ENCODE measurements at regions not wholly inside any gene's neighbourhood (a gene's known extent, or its start where the extent isn't known, plus 50 kb on each side); places are given as distances from the start of the nearest gene placed in this dataset.
A peak's percentile ranks its signal among the peaks of the same experiment; 100 is the strongest.

DNA sequence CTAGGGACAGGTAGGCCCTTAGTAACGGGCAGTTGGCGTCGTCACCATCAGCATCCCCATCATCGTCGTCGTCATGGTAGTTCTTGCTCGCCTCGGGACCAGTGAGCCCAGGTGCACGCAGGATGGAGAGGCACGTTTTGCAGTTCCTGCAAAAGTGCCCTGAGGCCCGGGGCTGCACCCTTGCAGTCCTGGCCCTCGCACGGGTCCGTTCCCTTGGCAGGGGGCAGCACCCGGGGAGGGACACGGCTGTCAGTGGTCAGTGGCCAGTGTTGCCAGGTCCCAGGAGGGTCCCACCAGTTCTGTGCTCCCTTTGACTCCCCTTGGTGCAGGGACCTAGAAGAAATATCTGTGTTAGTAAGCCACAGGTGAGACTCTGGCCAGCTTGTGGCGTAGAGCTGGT is 243.9 kb upstream of the CIBAR2 start:
- TF ChIP-seq POLR2A (IDR thresholded peaks at IDR 0.05): no peak
- TF ChIP-seq, protein P1, sequence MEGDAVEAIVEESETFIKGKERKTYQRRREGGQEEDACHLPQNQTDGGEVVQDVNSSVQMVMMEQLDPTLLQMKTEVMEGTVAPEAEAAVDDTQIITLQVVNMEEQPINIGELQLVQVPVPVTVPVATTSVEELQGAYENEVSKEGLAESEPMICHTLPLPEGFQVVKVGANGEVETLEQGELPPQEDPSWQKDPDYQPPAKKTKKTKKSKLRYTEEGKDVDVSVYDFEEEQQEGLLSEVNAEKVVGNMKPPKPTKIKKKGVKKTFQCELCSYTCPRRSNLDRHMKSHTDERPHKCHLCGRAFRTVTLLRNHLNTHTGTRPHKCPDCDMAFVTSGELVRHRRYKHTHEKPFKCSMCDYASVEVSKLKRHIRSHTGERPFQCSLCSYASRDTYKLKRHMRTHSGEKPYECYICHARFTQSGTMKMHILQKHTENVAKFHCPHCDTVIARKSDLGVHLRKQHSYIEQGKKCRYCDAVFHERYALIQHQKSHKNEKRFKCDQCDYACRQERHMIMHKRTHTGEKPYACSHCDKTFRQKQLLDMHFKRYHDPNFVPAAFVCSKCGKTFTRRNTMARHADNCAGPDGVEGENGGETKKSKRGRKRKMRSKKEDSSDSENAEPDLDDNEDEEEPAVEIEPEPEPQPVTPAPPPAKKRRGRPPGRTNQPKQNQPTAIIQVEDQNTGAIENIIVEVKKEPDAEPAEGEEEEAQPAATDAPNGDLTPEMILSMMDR (IDR thresholded peaks at IDR 0.05): no peak
- no peaks in the 10 kb centered on the region for H3K27me3 ChIP-seq
- intact Hi-C loops (cut with DNase I): no loop called here
- H3K27ac ChIP-seq: peak overlapping the region in 1 of 5 donors; percentile 81
- H3K4me1 ChIP-seq (replicated peaks in 1 of 2): peaks cover 25 to 36% of the 10 kb centered on the region in 2 donors
- H3K36me3 ChIP-seq (replicated peaks in 1 of 2): no peaks in the 10 kb centered on the region
- H3K9me3 ChIP-seq (replicated peaks in 1 of 3): no peaks in the 10 kb centered on the region
- no peak overlapping the region for H3K4me3 ChIP-seq
- 91 to 97% (median 95%) methylated on average over 8 to 17 of the region's 17 CpGs for WGBS, 4 donors
- DNase-seq: no peak

DNA sequence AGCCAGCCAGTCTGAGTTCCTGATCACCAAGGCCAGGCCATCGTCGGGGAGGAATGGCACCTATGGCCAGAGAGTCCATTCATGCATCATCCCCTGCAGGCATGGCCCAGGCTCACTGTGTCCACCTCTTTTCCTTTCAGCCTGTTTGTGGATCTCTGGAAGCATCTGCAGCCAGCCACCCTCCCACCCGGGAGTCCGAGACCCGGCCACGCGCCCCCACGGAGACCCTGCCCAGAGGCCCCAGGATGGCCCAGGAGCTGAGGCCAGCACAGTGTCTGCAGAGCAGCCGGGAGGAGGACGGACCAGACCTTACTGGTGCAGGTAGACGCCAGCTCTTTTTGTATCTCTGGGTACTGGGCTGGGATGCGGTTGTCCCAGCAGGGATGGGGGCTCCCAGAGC is 245.1 kb upstream of the CIBAR2 start:
- Histone ChIP-seq H3K36me3 (replicated peaks in 1 of 2) (no peaks in the 10 kb centered on the region), H3K4me3 (no peak overlapping the region), H3K27ac (no peak overlapping the region), H3K4me1 (replicated peaks in 1 of 2) (peaks cover 23 to 41% of the 10 kb centered on the region in 2 donors), H3K27me3 (no peaks in the 10 kb centered on the region), H3K9me3 (replicated peaks in 1 of 3) (no peaks in the 10 kb centered on the region)
- DNase-seq: no peak
- intact Hi-C loops (cut with DNase I): no loop called here
- no peak for TF ChIP-seq POLR2A (IDR thresholded peaks at IDR 0.05)
- TF ChIP-seq, protein P1 (IDR thresholded peaks at IDR 0.05): no peak
- WGBS, 4 donors: 83 to 93% (median 90%) methylated on average over 4 to 12 of the region's 12 CpGs

DNA sequence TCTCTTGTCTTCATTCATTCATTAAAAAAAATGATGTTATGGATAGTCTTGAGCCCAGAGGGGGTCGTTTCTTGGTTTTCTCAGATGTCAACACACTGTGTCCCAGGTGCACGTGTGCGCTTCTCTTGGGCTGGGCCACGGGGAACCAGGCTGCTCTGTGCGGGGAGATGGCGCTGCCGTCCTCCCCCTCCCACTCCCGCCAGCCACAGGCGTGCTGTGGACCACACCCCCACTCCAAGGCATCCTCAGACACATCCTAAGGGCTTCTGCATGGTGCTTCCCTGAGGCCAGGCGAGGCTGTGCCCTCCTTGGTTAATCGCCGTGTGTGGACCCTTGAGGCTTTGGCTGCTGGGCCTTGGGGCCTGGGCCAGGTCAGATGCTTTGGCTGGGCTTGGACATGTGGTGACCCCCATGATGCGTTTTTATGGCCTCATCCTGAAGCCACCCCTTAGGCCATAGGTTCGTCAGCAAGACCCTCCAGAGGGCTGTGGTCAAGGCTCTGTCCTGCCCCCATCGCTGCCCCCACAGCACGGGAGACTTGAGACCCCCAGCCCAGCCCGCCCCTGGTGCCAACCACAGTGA is 245.7 kb upstream of the CIBAR2 start:
- intact Hi-C loops (cut with DNase I): no loop called here
- no peaks in the 10 kb centered on the region for H3K9me3 ChIP-seq (replicated peaks in 1 of 3)
- no peaks in the 10 kb centered on the region for H3K27me3 ChIP-seq
- peaks cover 23 to 43% of the 10 kb centered on the region in 2 donors for H3K4me1 ChIP-seq (replicated peaks in 1 of 2)
- H3K36me3 ChIP-seq (replicated peaks in 1 of 2): no peaks in the 10 kb centered on the region
- H3K27ac ChIP-seq: peak overlapping the region in 1 of 5 donors; percentile 69
- DNase-seq: no peak
- TF ChIP-seq, protein P1 (IDR thresholded peaks at IDR 0.05): no peak
- no peak for TF ChIP-seq POLR2A (IDR thresholded peaks at IDR 0.05)
- 90 to 92% (median 91%) methylated on average over 13 to 17 of the region's 17 CpGs for WGBS, 4 donors
- no peak overlapping the region for H3K4me3 ChIP-seq

DNA sequence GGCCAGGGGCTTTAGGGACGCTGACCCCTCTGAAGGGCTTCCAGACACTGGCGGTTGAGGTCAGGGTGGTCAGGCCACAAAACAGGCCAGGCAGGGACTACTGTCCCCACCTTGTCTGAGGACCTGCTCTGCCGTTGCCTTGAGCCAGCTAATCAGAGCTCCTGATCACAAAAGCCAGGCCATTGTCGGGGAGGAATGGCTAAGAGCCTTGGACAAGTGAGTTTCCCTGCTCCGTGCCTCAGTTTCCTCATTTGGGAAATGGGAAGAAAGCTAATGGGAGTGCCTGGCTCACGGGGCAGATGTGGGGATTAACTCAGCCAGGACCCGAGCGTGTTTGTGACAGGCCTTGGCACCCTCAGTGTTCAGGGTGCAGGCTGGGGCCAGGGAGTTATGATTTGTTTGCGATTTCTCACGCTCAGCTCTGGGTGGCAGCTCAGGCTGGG is 246.5 kb upstream of the CIBAR2 start:
- peak overlapping the region in 2 of 5 donors; percentile 65 to 69 for H3K27ac ChIP-seq
- H3K4me3 ChIP-seq: no peak overlapping the region
- peaks cover 23 to 43% of the 10 kb centered on the region in 2 donors for H3K4me1 ChIP-seq (replicated peaks in 1 of 2)
- no peaks in the 10 kb centered on the region for H3K27me3 ChIP-seq
- DNase-seq: peak in 1 of 7 donors; percentile 23
- TF ChIP-seq POLR2A (IDR thresholded peaks at IDR 0.05): no peak
- TF ChIP-seq, protein P1 (IDR thresholded peaks at IDR 0.05): no peak
- 83 to 85% (median 84%) methylated on average over 2 to 10 of the region's 10 CpGs for WGBS, 4 donors
- no peaks in the 10 kb centered on the region for H3K9me3 ChIP-seq (replicated peaks in 1 of 3)
- H3K36me3 ChIP-seq (replicated peaks in 1 of 2): no peaks in the 10 kb centered on the region
- intact Hi-C loops (cut with DNase I): no loop called here
